CD4-positive, alpha-beta T cell treated with Interleukin-6 for 4 hours (primary cell): ENCODE measurements at regions not wholly inside any gene's neighbourhood (a gene's known extent, or its start where the extent isn't known, plus 50 kb on each side); places are given as distances from the start of the nearest gene placed in this dataset.
"Not testable (repeated sequence)": the region's sequence is repeated elsewhere in the genome, so short reads cannot be mapped to it uniquely, and the experiment has no call there.

Source experiments
- DNase-seq: peaks from one replicate; pipeline ENCODE4 v3.0.0-alpha.2; 2020; ENCODE audit warnings: mixed read lengths

DNA sequence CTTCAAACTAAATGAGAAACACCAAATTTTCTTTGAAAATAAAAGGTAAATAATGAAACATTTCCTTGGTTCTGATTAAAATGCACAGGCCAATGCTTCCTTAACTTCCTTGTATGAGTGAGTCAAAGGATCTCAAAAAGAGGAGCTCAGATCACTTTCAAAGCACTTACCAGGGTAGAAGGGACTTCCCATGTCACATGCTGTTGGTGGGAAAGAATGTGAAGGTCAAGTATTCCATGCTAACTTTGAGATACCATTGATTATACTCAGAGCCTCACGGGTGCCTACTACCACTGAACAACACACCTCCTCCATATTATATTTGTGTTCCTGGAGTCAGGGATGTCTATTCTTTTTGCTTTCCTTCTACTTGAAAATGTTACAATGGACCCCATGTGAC is 233.5 kb upstream of the KIAA1217 start:
- no peak for DNase-seq

DNA sequence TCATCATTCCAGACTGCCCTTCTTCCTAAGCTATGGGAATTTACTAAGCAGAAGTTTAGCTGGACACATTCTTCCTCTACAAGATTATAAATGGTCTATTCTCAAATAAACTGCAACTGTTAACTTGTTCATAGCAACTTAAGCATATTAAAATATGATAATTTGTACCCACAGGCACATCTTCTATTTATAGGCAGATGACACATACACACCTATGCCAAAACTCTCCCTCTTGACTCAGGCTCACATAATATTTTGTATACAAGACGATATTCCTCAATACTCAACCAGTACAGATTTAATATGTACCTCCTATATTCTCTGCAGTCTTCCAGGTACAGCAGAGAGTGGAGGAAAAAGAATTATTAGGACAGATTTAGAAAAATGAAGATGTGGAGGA is 232.7 kb upstream of the KIAA1217 start:
- DNase-seq = no peak

DNA sequence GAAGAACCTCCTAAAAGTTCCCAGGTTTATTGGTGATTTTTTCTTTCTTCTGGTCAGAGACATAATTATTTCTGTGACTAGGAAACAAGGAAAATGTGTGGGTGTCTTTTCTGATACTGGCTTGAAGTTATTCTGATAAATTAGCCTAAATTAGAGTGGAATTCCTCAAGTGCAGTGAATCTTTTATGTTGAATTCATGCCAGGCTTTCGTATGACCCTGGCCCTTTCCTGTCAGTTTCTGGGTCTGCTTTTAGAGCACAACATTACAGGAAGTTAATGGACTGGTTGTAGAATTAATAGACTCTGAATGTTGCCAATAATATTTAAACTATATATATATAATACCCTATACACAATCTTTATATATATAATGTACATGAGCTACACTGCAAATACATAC is 230.6 kb upstream of the KIAA1217 start:
- DNase-seq = no peak

DNA sequence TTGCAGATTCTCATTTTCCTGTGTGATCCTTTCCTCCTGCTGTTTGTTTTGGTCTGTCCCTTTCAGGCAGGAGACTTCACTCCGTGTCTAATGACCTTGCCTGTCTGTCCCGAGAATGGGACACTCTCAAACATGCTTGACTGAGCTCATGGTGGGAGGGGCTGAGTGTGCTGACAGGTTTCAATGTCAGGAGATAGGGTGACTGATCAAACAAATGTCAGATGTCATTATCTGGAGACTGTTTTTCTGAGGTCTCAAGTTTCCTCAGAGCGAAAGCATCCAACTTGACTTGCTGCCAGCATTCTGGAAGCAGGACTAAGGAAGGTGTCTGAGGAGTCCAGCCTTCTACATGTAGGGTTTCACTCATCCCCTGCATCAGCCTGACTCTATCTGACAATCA is 228.8 kb upstream of the KIAA1217 start:
- DNase-seq = no peak

DNA sequence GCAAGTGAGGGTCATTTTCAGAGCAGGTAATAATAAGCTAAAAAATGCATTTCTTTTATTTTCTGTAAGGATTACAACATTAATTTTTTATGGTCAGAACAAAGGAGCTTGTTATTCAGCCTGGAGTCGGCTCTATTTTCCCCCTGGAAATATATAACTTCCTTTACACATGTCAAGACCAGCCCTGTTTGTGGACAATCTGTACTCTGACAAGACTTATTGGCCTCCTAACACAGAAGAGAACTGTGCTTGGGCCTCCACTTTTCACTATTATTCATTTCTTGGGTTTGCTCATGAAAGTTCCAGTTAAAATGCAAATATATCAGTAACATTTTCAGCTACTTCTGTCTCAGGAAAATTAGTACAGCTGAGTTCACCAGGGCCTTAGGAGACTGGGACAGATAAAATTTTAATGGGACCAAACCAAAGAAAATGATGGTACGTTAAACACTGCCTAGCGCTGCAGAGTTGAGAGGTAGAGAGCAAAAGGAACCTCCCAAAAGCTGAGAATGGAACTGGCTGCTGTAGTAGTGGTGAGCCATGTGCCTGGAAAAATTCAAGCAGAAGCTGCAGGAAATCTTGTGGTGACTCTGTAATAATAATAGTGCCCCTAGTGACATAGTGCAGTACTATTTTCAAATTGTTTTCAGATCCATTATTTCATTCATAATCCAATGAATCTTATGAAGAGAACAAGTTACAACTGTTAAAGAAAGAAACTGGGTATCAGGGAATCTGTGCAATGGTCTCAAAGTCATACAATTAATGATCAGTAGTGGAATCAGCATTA is 227.2 kb upstream of the KIAA1217 start:
- no peak for DNase-seq

DNA sequence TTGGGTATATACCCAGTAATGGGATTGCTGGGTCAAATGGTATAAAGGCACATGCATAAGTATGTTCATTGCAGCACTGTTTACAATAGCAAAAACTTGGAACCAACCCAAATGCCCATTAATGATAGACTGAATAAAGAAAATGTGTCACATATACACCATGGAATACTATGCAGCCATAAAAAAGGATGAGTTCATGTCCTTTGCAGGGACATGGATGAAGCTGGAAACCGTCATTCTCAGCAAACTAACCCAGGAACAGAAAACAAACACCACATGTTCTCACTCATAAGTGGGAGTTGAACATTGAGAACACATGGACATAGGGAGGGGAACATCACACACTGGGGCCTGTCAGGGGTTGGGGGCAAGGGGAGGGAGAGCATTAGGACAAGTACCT is 224.5 kb upstream of the KIAA1217 start:
- not testable (repeated sequence) for DNase-seq

DNA sequence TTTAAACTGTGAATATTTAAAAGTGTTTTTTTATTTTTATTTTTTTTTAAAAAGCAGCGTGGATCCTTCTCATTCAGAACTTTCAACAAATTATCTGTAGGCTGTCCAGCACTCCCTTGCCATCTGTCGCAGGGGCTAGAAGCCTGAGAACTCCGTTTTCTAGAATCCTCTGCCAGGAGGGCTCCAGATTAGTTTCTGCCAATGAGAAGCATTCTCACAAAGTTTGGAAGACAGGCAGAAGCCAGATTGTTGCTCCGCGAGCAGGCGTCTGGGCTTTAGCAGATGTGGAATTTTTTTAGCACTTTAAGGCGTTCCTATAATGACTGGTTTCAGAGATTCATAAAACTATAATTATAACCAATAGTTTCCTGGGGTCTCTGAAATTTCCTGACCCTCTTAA is 220.9 kb upstream of the KIAA1217 start:
- DNase-seq = no peak

DNA sequence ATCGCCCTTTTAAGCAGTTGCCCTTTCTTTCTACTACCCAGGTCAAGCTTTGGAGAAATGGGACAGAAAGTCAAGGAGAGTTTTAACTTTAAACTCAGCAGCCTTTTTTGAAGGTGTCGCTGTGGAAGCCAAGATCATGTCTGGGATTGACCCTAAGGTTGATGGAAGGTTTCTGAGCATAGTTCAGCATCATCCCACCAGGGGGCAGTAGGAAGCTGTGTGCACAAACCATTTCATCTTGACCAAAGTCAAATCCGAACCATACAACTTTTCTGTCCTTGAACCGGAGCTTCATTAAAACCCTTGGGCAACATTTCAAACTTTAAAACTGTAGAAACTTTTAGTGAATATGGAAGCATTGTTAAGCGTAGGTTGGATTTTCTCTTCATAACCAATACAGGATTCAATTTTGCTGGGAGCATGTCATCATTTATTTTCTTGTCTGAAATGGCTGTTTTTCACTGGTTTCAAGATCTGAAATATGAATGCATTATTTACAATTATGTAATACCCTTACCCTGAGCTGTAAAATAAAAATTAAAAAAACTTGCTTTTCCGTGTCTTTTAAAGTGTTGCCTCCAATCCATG is 214.4 kb upstream of the KIAA1217 start:
- DNase-seq = no peak

DNA sequence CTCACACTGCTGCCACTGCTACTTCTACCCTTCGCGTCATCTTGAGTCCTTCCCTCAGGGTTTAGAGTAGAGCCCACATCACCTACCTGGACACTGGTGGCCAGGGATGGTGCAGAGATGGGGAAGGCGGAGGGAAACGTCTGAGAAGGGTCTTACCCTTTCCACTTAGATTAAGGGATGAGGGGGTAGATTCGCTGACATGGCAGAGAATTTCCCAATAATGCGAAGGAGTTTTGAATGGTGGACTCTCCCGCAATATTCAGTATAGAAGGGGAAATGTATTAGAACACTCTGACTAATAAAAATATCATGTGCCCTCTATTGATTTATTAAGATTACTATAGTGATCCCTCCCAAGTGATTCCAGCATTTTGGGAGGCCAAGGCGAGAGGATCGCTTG is 209.5 kb upstream of the KIAA1217 start:
- DNase-seq = no peak

DNA sequence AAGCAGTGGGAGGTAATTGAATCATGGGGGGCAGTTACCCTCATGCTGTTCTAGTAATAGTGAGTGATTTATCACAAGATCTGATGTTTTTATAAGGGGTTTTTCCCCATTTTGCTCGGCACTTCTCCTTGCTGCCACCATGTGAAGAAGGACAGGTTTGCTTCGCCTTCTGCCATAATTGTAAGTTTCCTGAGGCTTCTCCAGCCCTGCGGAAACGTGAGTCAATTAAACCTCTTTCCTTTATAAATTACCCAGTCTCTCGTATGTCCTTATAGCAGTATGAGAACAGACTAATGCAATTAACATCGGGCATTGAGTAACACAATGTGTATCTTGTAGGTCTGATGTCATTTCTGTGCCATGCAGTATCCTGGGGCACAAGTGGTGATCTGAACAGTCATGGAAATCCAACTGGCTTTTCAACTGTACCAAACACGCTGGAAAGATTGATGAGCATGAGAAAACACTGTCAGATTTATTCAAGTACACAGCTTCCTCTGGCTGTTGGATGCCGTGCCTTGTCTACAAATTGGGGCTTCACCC is 208.6 kb upstream of the KIAA1217 start:
- no peak for DNase-seq

DNA sequence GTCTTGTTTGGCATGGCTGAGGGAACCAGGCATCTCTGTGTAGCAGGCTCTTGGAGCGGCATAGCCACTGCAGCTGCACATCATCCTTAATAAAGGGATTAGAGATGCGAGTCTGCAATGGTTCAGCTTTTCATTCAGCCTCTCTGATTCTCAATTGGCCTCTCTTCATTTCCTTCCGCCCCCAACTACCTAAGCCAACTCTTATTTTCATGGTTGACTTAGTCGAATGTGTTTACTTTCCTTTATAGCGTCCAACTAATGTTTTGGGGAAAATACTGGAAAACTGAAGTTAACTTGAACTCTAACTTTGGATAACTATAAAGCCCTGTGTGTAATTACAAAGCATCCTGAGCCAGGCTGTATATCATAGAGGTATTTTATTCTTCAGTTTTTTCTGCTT is 202.2 kb upstream of the KIAA1217 start:
- no peak for DNase-seq

DNA sequence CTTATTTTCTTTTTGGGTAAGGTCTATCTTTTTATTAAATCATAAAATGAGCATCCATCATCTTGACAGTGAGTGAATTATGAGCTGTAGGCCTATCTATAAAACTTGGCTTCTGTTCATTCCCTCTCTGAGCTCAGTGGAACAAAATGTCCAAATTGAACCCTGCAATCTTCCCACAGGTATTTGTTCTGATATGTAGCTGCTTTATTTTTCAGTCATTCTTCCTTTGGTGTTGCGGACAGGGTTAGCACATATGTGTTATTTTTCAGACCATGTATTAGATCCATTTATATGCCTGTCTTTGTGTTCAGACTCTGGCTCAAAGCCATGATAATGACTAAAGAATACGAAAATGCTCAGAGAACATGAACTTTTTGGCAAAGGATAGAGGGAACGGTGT is 201.6 kb upstream of the KIAA1217 start:
- DNase-seq = no peak

DNA sequence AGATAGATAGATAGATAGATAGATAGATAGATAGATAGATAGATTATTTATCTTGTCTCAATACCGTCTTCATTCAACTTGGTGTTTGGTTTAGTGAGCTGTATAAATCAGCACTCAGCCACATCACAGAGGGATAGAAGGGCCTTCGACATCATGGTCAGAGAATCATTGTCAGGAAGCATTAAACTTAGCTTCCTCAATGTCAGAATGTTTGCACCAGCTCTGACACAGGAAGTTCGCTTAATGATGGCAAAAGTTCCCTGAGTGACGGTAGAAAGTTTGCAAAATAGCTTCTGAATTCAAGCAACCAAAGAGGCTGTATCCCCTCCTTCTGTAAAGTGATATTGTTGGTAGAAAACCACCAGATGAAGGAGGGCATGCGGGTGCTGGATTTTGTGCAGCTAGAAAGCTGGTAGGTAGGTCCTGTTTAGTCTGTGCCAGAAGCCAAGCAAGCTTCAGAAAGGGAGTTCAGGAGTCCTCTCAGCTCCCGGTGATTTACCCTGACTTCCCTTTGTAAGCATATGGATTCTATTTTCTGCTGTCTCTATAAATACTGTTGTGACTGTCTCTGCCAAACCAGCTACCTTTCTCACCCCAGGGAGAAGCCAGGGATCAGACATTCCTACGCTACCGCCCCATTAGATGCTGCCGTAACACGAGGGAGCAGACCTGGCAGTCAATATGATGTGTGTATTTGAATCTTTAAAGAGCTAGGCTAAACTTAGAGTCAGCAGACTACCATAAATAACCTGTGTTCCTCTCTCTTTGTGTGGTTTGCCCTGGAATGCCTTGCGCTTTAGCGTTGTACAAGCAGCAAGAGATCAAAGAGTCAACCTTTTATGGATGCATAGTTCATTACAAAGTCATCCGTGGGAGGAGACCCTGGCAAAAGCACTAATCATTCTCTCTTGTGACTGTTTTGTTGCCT is 200.5 kb upstream of the KIAA1217 start:
- DNase-seq = no peak

DNA sequence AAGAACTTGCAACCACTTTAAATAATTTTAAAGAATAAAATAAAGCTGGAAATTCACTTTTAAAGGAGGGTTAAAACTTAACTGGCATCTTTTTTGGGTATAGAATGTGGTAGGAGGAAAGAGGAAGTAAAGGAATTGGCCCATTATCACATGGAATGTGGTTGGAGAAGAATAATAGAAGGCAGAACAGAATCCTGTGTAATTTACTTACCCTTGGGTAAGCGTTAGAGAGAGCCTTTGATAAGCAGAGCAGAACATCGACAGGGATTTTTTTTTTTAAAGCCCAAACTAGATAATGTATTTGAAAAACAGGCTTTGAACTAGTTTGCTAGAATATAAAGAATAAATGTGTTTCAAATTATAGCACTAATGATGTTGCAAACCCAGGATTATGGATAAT is 199.8 kb upstream of the KIAA1217 start:
- DNase-seq = no peak

DNA sequence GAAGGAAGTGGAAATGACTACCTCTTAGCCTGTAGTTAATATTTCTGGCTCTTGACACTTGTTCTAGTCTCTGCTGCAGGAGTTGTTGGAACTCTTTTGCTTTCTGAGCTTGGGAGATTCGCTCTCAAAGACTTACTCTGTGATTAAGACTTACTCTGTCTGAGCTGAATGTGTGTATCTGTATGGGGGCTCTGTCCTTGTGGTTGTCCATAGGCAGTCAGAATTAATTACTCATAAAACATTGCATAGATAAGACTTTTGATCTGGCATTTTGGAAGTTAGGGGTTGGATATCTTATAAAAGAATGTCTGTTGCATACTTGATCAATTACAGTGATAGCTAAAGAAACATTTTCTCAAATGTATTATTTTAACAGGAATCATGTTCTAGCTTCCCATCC is 199.2 kb upstream of the KIAA1217 start:
- no peak for DNase-seq

DNA sequence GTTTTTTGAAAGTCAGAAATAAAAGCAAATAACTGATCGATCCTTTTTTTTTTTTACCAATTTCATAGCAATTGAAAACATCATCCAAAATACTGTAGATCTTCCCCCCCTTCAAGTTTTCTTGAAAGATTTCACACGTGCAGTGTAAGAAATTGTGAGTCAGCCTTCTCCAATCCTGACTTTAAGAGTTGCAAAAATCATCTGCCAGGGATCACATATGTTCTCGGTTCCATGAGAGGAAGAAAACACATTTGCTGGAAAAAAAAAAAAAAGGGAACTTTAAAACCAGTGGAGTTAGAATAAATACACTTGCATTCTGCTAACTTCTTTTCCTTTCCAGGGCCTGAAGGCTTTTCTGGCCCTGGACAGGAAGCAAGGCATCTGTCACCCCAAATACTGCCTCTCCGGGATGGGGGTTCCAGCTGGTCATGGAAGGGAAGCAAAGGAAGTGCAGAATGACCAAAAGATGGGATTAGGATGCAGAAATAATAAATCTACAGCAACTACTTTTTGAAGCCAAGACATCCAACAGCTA is 198.4 kb upstream of the KIAA1217 start:
- DNase-seq = no peak

DNA sequence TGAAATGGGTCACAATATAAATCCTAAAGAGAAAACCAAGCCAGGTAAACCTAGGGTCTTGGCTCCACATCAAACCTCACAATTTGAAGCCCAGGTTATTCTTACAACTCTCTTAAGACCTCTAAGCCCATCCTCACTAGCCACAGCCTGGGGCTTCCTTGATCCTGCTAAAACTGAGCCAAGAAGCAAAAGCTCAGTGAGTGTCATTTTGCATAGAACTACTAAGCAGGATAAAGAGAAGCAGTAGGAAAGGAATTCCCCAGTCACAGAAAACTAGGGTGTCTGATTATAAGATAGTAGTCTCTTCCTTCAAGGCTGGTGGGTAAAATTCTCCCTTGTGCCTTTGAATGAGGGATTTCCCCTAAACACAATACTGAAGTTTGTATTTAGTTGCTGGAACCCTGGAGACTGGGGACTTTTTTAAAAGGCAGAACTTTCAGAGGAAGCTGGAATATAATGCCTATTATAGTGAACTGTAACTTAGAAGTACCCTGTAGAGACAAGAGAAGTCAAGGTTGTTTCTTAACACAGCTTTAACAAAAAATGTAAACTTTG is 196.6 kb upstream of the KIAA1217 start:
- no peak for DNase-seq

DNA sequence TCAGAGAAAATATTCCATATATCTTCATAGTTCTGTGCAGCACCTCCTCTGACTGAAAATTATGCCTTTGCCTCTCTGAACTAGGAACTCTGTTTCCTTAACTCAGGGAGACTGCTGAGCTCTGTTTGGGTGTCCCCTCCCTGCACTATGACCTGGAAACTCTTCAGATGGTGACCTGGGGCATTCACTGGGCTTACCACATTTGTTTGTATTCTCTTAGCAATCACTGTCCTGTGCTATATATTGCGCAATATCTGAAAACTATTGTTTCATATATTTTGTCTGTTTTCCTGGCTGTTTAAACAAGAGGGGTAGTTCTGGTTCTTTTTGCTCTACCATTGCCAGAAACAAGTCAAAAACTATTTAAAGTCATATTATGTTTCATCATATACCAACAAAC is 181.8 kb upstream of the KIAA1217 start:
- no peak for DNase-seq

DNA sequence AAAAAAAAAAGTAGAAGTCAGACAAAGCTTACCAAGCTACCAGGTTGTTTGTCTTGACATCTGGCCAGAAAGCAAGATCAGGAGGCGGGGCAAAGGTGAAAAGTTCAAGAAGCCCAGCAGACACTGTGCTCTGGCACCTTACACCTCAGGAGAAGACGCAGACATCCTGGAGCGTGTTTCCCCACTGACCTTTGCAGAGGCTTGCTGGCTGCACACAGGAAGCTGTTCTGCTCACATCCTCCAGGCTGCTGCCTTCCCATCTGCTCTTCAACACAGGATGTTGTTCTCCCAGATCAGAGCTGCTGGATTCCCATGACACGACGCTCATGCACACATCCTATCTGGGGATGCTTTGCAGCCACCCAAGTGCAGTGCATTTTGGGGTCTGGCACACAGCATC is 174.4 kb upstream of the KIAA1217 start:
- DNase-seq = no peak

DNA sequence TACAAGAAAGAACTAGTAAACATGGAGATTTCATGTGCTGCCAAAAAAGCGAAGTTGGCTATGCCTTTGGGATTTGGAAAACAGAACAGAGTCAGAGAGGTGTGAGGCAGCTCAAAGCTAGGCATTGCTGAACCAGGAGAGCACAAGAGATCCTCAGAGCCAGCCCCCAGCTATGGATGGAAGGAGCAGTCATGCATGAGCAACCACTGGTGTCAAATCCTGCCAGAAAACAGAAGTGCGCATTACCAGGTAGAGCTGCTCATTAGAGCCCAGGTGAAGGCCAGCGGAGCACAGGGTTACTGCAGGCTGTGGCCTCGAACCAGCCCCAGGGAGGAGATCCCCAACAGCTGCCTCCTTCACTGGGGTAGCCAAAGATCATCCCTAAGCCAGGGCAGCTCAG is 173.2 kb upstream of the KIAA1217 start:
- no peak for DNase-seq

DNA sequence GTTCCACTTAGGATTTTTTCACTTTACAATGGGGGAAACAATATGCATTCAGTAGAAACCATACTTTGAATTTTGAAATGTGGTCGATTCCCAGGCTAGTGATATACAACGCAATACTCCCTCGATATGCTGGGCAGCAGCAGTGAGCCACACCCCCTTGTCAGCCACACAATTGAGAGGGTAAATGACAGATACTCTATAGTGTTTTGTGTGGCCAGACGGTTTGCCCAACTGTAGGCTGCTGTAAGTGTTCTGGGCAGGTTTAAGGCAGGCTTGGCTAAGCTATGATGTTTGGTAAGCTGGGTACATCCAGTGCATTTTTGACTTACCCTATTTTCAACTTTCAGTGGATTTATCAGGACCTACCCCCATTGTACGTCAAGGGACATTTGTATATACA is 169.6 kb upstream of the KIAA1217 start:
- DNase-seq = no peak

DNA sequence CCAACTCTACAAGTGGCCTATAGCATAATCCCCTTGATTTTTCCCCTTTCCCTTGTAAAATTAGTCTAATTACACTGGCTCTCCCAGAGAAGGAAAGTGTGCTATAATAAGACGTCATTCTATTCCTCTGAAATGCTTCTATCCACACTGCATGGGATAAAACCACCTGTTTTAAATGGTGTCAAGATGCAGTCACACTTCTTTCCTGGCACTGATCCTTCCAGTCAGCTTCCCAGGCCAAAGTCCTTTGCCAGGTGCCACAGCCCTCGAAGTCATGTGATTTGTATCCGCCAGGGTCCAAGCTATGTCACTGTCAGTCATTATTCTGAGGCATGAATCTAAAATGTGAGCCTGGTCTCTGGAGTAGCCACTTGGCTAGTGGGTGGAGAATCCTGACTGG is 169.0 kb upstream of the KIAA1217 start:
- no peak for DNase-seq

DNA sequence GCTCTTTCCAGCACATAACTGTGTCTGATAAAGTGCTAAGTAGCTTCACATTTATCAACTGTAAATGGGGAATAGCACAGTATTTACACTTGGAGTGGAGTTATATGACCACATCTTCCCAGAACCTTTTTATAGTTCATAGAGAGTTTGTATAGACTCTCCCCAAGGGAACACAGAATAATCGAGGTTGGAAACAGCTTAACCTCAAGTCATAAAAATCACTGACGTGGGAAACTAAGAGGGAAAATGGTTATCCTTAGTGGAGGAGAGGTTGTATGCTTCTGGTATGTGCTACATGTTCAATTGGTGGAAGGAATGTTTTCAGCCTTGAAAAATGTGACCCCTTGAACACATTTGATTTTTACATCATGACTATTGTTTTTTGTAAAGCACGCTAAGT is 167.9 kb upstream of the KIAA1217 start:
- DNase-seq = no peak
